NK-92 treated with Interleukin-12 subunit alpha and Interleukin-12 subunit beta, amount 100 ng/mL, for 24 hours (cell line): ENCODE measurements at regions not wholly inside any gene's neighbourhood (a gene's known extent, or its start where the extent isn't known, plus 50 kb on each side); places are given as distances from the start of the nearest gene placed in this dataset.
A peak's percentile ranks its signal among the peaks of the same experiment; 100 is the strongest.

Experiments
- DNase-seq: peaks from one replicate; lab custom pipeline; 2025; lab: John Stamatoyannopoulos, UW

- DNase-seq: no peak
Observed at GRCh38 chr1:98068016-98068415, 147.2 kb upstream of the DPYD start.

DNA sequence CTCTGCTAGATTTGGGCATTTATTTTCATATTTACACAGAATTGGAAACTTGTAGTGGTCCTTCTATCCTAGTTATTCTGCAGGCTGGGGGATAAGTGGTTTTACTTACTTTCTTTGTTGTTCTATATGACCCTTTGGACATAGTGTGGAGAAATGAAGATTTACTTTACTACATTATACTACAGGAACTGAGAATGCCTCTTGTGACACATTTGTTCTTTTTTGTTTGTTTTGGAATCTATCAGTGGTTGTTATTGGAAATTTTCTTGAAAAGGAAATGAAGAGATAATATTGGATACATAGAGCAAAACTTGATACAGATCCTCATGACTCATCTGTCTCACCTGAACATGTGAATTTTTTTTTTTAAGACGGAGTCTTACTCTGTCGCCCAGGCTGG is 146.1 kb upstream of the DPYD start:
- no peak for DNase-seq

DNA sequence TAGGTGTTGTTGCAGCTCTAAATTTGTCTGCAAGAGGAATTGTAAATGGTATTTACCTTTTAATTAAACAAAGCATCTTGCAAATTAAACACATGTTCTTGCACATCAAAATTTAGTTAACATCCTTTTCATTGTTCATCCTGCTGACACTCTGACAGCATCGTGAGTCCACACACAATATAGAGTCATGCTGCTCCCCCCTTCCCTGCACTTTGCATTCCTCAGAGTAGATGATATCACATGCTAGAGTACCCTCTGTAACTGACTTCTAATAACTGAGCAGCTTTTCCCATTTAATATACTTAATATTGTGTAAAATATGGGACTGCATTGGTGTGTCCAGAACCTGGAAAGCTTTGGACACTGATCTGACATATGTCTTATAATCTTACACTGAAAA is 138.8 kb upstream of the DPYD start:
- DNase-seq: no peak

DNA sequence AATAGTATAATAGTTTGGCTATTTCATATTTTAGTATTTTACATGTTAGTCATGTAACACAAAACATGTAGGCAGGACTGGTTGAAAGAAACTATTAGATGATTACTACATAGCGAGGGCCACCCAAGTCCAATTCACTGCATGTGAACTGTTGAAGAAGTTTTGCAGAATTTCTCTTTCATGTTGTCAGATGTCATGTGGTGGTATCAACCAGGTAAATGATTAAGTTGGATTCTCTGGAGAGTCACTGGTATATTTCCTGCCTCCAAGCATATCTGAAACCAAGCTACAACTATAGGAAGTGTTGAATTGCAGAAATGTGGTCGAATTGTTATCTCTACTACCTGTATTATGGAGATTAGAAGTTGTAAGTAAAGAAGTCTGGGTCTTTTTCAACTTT is 137.8 kb upstream of the DPYD start:
- DNase-seq: no peak

GRCh38 chr1:98057236-98057910 is 136.5 kb upstream of the DPYD start:
- DNase-seq: no peak

GRCh38 chr1:98056781-98057180 is 135.9 kb upstream of the DPYD start:
- DNase-seq: no peak

DNA sequence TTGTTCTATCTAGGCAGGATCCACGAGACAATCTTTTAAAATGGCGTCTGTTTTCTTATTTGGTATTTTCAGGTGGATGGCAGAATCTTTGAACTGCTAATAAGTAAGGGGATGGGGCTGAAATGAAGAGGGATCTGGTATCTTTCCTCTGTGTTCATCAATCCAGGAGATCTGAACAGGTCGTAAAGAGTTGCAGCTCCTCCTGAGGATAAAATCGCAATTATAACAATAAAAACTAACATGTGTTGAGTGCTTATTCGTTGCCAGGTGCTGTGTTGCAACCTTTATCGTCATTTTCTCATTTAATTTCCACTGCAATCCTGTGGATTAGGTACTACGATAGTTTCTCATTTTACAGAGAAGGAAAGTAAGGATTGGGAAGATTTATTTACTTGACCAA is 134.6 kb upstream of the DPYD start:
- no peak for DNase-seq

GRCh38 chr1:98054786-98055185 is 134.0 kb upstream of the DPYD start:
- no peak for DNase-seq

GRCh38 chr1:98054367-98054701 is 133.5 kb upstream of the DPYD start:
- DNase-seq: no peak

DNA sequence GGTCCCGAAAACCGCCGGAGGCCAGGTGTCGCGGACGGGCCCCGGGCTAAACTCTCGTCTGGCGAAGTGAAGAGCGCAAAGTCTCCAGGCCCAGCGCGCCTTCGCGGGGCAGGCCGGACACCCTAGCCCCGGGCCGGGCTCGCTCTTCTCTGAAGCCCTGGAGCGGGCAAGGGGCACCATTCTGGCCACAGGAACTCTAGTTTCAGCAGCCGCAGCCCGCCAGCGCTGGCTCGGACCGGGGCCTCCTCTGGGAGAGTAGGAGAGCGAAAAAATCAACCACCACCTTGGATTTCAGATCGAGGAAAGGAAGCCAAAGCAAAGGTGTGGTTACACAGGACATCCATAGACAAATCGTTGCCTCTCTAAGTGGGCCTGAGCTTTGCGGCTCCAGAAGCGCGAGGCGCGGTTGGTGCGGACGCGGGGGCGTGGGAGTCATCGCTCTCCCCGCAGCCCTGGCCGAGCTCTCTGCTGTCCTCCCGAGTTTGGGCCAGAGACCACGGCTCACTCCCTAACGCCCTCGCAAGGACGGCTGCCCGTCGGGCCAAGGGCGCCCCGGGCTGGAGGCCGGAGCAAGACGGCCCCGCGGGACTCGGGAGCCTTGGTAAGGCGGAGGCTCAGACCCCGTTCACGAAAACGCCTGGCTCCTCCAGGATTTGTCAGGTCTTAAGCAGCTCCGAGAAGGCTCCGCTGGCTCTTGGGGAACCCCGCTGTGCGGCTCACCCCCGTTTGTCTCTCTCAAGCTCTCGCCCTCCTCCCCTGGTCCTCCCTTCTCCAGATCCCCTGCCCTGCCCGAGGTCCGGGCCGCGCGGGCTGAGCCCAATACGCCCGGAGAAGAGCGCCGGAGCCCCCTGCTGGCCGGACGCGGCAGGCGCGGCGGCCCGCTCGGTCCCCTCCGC is 132.9 kb upstream of the DPYD start:
- no peak for DNase-seq

GRCh38 chr1:98051065-98051675 is 130.3 kb upstream of the DPYD start:
- peak; percentile 28 for DNase-seq

DNA sequence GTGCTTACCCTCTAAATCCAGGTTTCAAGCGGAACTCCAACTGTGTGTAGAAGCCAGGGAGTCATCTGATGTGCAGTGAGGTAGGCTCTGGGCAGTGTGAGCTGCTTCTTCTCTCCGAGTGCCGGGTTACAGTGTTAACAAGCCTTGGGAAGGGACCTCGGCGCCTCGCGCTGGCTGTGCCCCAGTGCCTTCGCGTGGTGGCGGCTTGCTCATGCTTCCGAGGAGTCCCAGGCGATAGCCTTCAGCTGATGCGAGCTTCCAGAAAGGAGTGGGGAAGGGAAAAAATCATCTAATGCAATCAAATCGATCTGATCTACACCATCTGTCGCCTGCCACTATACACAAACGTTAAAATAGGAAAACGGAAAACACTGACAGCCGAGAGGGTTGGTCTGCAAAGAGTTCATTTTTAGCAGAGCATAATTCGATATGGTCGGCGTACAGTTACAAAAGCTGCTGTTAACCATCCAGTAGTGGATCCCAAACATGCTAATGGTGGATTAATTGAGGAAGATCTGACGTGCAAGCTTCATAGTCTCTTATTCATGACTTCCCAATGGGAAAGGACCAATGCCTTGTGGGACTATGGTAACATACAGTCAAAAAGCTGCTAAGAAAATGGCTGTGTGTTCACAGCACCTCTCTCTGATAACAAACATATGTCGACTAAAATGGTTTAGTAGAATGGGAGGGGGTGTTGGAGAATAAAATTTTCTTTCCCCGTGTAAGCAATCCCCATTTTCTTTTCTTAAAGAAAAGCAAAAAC is 128.7 kb upstream of the DPYD start:
- DNase-seq: no peak

DNA sequence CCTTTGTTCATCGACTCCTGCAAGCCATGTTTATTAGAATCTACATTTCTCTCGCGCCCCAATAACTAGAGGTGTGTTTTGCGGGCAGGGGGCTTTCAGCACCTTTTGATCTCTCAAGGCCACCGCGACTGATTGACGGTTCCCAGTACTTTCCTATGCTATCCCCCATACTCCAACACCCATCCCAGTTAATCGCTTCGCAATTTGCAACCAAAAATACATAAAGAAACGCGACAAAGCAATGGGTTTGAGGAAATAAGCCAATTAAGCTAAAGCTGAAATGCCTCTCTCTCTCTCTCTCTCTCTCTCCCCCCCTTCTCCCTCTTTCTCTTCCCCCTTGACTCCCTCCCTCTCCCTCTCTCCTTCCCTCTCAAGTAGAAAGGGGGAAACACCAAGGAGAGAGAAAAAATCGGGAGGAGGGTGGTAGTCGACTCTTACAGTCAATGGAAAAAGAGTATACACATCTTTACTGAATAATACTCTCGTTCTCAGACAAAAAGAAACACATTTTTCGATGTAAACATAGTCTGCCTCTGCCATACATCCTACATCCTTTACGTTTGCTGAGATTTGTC is 128.0 kb upstream of the DPYD start:
- no peak for DNase-seq

GRCh38 chr1:98048244-98048643 is 127.4 kb upstream of the DPYD start:
- DNase-seq: no peak

- no peak for DNase-seq
Observed at GRCh38 chr1:98047171-98047570, 126.3 kb upstream of the DPYD start.

- DNase-seq: no peak
Observed at GRCh38 chr1:98045767-98046641, 125.2 kb upstream of the DPYD start.

DNA sequence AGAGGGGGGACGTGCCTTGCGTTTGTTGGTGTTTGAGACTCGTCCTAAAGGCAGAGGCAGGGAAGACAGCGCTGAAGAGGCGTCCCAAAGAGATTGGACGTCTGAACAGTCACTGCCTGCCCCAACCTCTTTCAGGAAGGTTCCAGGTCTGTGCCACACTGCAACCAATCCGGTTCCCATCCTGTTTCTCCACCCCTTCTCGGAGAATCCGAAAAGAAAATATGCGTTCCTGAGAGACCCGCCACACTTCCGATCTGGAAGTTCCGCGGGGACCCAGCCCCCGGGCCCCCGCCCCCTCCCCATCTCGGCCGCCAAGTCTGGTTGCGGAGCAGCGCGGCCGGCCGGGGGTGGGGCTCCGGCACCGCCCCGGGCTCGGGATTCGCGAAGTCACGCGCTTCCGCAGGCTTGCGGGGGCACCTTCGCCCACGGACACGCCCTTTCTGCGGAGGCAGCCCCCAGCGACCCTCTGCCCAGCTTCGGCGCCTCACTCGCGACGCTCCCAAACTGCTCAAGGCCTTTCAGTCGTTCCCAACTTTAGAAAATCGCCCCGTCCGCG is 124.5 kb upstream of the DPYD start:
- no peak for DNase-seq

DNA sequence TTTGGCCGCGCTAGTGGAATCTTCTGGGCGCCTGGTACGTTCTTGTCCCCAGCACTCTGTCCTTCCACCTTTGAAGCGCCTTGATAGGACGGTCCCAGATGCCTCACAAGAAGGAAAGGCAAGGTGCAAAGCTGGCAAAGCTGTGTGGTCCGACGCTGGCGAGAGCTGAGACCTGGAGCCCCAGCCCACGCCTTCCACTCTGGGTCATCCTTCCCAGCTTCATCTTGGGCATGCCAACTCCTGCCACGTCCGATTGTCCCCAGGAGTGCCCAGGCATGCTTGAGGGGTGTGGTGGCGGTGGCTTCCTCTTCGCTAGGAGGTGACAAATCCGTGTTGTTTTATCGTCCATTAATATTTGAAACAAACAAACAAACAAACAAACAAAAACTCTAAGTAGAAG is 123.9 kb upstream of the DPYD start:
- DNase-seq: no peak

- no peak for DNase-seq
Observed at GRCh38 chr1:98044071-98044697, 123.3 kb upstream of the DPYD start.

DNA sequence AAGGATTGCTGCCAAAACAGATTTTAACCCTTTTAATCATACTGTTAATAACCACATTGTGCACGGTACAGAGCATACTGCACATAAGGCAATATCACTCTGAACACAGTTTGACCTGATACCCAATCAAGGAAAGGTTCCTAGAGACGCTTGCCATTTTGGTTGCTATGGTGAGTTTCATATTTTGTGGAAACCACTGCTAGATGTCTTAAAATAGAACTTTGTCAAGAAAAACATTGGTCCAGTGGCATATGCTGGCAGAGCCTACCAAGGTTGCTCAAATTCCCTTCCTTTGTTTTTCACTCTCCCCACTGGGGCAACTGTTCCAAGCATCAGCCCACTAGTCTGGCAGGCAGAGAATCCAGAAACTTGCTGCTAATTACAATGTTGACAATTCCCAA is 114.8 kb upstream of the DPYD start:
- DNase-seq: no peak
